ENCODE measurements at regions not wholly inside any gene's neighbourhood (a gene's known extent, or its start where the extent isn't known, plus 50 kb on each side); places are given as distances from the start of the nearest gene placed in this dataset.

- no peak overlapping the region for H3K4me3 ChIP-seq (ENCODE audit: extremely low read depth, insufficient read depth, low read length, poor library complexity, severe bottlenecking)
- H3K27ac ChIP-seq (ENCODE audit: low read depth, low read length, severe bottlenecking) = no peak overlapping the region
- H3K9me3 ChIP-seq (ENCODE audit: control insufficient read depth, low read length) = peaks cover 5% of the 10 kb centered on the region
- H3K36me3 ChIP-seq (ENCODE audit: control insufficient read depth, insufficient read depth, low read length) = no peaks in the 10 kb centered on the region
- H3K4me1 ChIP-seq (ENCODE audit: control insufficient read depth, insufficient read depth, low read length, poor library complexity, severe bottlenecking) = no peaks in the 10 kb centered on the region
- WGBS, 2 experiments (ENCODE audit: insufficient coverage in 2 of 2) = no CpG with 5 or more reads among the region's 1 CpG
These were observed 865.0 kb upstream of the CDH2 start for GRCh38 chr18:29041976-29042375.

GRCh38 chr18:29034113-29034856 lies 857.4 kb upstream of the CDH2 start:
- no peaks in the 10 kb centered on the region for H3K36me3 ChIP-seq (ENCODE audit: control insufficient read depth, insufficient read depth, low read length)
- H3K4me1 ChIP-seq (ENCODE audit: control insufficient read depth, insufficient read depth, low read length, poor library complexity, severe bottlenecking) = no peaks in the 10 kb centered on the region
- WGBS, 2 experiments (ENCODE audit: insufficient coverage in 2 of 2) = 73% methylated on average over 2 of the region's 3 CpGs; no CpG with 5 or more reads in 1 of the 2 experiments
- peaks cover under 1% of the 10 kb centered on the region for H3K9me3 ChIP-seq (ENCODE audit: control insufficient read depth, low read length)
- H3K27ac ChIP-seq (ENCODE audit: low read depth, low read length, severe bottlenecking) = no peak overlapping the region
- no peak overlapping the region for H3K4me3 ChIP-seq (ENCODE audit: extremely low read depth, insufficient read depth, low read length, poor library complexity, severe bottlenecking)

- WGBS, 2 experiments (ENCODE audit: insufficient coverage in 2 of 2) = no CpG with 5 or more reads among the region's 1 CpG
- no peaks in the 10 kb centered on the region for H3K36me3 ChIP-seq (ENCODE audit: control insufficient read depth, insufficient read depth, low read length)
- H3K4me1 ChIP-seq (ENCODE audit: control insufficient read depth, insufficient read depth, low read length, poor library complexity, severe bottlenecking) = no peaks in the 10 kb centered on the region
- no peaks in the 10 kb centered on the region for H3K9me3 ChIP-seq (ENCODE audit: control insufficient read depth, low read length)
- H3K27ac ChIP-seq (ENCODE audit: low read depth, low read length, severe bottlenecking) = no peak overlapping the region
- no peak overlapping the region for H3K4me3 ChIP-seq (ENCODE audit: extremely low read depth, insufficient read depth, low read length, poor library complexity, severe bottlenecking)
These were observed 851.6 kb upstream of the CDH2 start for GRCh38 chr18:29028560-29028959.

GRCh38 chr18:29018976-29019375 lies 842.0 kb upstream of the CDH2 start:
- no peaks in the 10 kb centered on the region for H3K36me3 ChIP-seq (ENCODE audit: control insufficient read depth, insufficient read depth, low read length)
- no peaks in the 10 kb centered on the region for H3K4me1 ChIP-seq (ENCODE audit: control insufficient read depth, insufficient read depth, low read length, poor library complexity, severe bottlenecking)
- no peak overlapping the region for H3K4me3 ChIP-seq (ENCODE audit: extremely low read depth, insufficient read depth, low read length, poor library complexity, severe bottlenecking)

GRCh38 chr18:29012883-29013465 lies 836.0 kb upstream of the CDH2 start:
- H3K4me1 ChIP-seq (ENCODE audit: control insufficient read depth, insufficient read depth, low read length, poor library complexity, severe bottlenecking) = no peaks in the 10 kb centered on the region
- no peak overlapping the region for H3K27ac ChIP-seq (ENCODE audit: low read depth, low read length, severe bottlenecking)
- no peaks in the 10 kb centered on the region for H3K36me3 ChIP-seq (ENCODE audit: control insufficient read depth, insufficient read depth, low read length)
- no peak overlapping the region for H3K4me3 ChIP-seq (ENCODE audit: extremely low read depth, insufficient read depth, low read length, poor library complexity, severe bottlenecking)
- peaks cover 2% of the 10 kb centered on the region for H3K9me3 ChIP-seq (ENCODE audit: control insufficient read depth, low read length)
- WGBS, 2 experiments (ENCODE audit: insufficient coverage in 2 of 2) = 75 to 93% methylated on average over 1 of the region's 4 CpGs

More at GRCh38 chr18:29018976-29019375, 842.0 kb upstream of the CDH2 start:
- Histone ChIP-seq H3K9me3 (ENCODE audit: control insufficient read depth, low read length) (no peaks in the 10 kb centered on the region), H3K27ac (ENCODE audit: low read depth, low read length, severe bottlenecking) (no peak overlapping the region)

- Histone ChIP-seq H3K4me3 (ENCODE audit: extremely low read depth, insufficient read depth, low read length, poor library complexity, severe bottlenecking) (no peak overlapping the region), H3K9me3 (ENCODE audit: control insufficient read depth, low read length) (peaks cover 5% of the 10 kb centered on the region), H3K27ac (ENCODE audit: low read depth, low read length, severe bottlenecking) (no peak overlapping the region), H3K4me1 (ENCODE audit: control insufficient read depth, insufficient read depth, low read length, poor library complexity, severe bottlenecking) (no peaks in the 10 kb centered on the region), H3K36me3 (ENCODE audit: control insufficient read depth, insufficient read depth, low read length) (no peaks in the 10 kb centered on the region)
- WGBS, 2 experiments (ENCODE audit: insufficient coverage in 2 of 2) = 82 to 90% methylated on average over 4 of the region's 5 CpGs
These were observed 835.4 kb upstream of the CDH2 start for GRCh38 chr18:29012364-29012763.

- WGBS, 2 experiments (ENCODE audit: insufficient coverage in 2 of 2) = 80 to 90% methylated on average over 1 of the region's 2 CpGs
These were observed 832.4 kb upstream of the CDH2 start for GRCh38 chr18:29009250-29009803.

GRCh38 chr18:29008809-29009208 lies 831.9 kb upstream of the CDH2 start:
- Histone ChIP-seq H3K36me3 (ENCODE audit: control insufficient read depth, insufficient read depth, low read length) (no peaks in the 10 kb centered on the region), H3K4me1 (ENCODE audit: control insufficient read depth, insufficient read depth, low read length, poor library complexity, severe bottlenecking) (peaks cover 6% of the 10 kb centered on the region), H3K27ac (ENCODE audit: low read depth, low read length, severe bottlenecking) (no peak overlapping the region), H3K4me3 (ENCODE audit: extremely low read depth, insufficient read depth, low read length, poor library complexity, severe bottlenecking) (no peak overlapping the region), H3K9me3 (ENCODE audit: control insufficient read depth, low read length) (peaks cover 5% of the 10 kb centered on the region)
- WGBS, 2 experiments (ENCODE audit: insufficient coverage in 2 of 2) = no CpG with 5 or more reads among the region's 1 CpG

More at GRCh38 chr18:29009250-29009803, 832.4 kb upstream of the CDH2 start:
- H3K4me3 ChIP-seq (ENCODE audit: extremely low read depth, insufficient read depth, low read length, poor library complexity, severe bottlenecking) = no peak overlapping the region
- no peaks in the 10 kb centered on the region for H3K36me3 ChIP-seq (ENCODE audit: control insufficient read depth, insufficient read depth, low read length)
- H3K4me1 ChIP-seq (ENCODE audit: control insufficient read depth, insufficient read depth, low read length, poor library complexity, severe bottlenecking) = peaks cover 6% of the 10 kb centered on the region
- no peak overlapping the region for H3K27ac ChIP-seq (ENCODE audit: low read depth, low read length, severe bottlenecking)
- H3K9me3 ChIP-seq (ENCODE audit: control insufficient read depth, low read length) = peaks cover 5% of the 10 kb centered on the region

- Histone ChIP-seq H3K4me1 (ENCODE audit: control insufficient read depth, insufficient read depth, low read length, poor library complexity, severe bottlenecking) (peaks cover 6% of the 10 kb centered on the region), H3K27ac (ENCODE audit: low read depth, low read length, severe bottlenecking) (no peak overlapping the region), H3K36me3 (ENCODE audit: control insufficient read depth, insufficient read depth, low read length) (no peaks in the 10 kb centered on the region), H3K9me3 (ENCODE audit: control insufficient read depth, low read length) (peaks cover 5% of the 10 kb centered on the region), H3K4me3 (ENCODE audit: extremely low read depth, insufficient read depth, low read length, poor library complexity, severe bottlenecking) (no peak overlapping the region)
- 86 to 100% methylated on average over 1 of the region's 2 CpGs for WGBS, 2 experiments (ENCODE audit: insufficient coverage in 2 of 2)
These were observed 831.2 kb upstream of the CDH2 start for GRCh38 chr18:29007986-29008654.

- H3K27ac ChIP-seq (ENCODE audit: low read depth, low read length, severe bottlenecking) = peak overlapping the region; percentile 17
- no CpG with 5 or more reads among the region's 1 CpG for WGBS, 2 experiments (ENCODE audit: insufficient coverage in 2 of 2)
- peaks cover 5% of the 10 kb centered on the region for H3K9me3 ChIP-seq (ENCODE audit: control insufficient read depth, low read length)
- no peak overlapping the region for H3K4me3 ChIP-seq (ENCODE audit: extremely low read depth, insufficient read depth, low read length, poor library complexity, severe bottlenecking)
- no peaks in the 10 kb centered on the region for H3K36me3 ChIP-seq (ENCODE audit: control insufficient read depth, insufficient read depth, low read length)
- H3K4me1 ChIP-seq (ENCODE audit: control insufficient read depth, insufficient read depth, low read length, poor library complexity, severe bottlenecking) = peaks cover 6% of the 10 kb centered on the region
These were observed 828.0 kb upstream of the CDH2 start for GRCh38 chr18:29004921-29005320.
